HG03039 (cell line): ENCODE measurements at regions not wholly inside any gene's neighbourhood (a gene's known extent, or its start where the extent isn't known, plus 50 kb on each side); places are given as distances from the start of the nearest gene placed in this dataset.

Experiments used
- ATAC-seq: cut with Tn5 transposase; IDR thresholded peaks from one replicate; pipeline ENCODE4 v1.9.1; 2021; ENCODE audit warnings: mild to moderate bottlenecking, moderate library complexity; ENCODE audit not compliant: unreplicated experiment

GRCh38 chr12:90020436-90020835, 311.8 kb upstream of the ATP2B1 start:
- no peak for ATAC-seq

GRCh38 chr12:90020014-90020413, 311.4 kb upstream of the ATP2B1 start:
- no peak for ATAC-seq

GRCh38 chr12:90017316-90017715, 308.7 kb upstream of the ATP2B1 start:
- ATAC-seq: no peak

- no peak for ATAC-seq
These were observed 306.6 kb upstream of the ATP2B1 start for GRCh38 chr12:90015228-90015627.

- ATAC-seq: no peak
These were observed 304.8 kb upstream of the ATP2B1 start for GRCh38 chr12:90013409-90013808.

- no peak for ATAC-seq
These were observed 301.5 kb upstream of the ATP2B1 start for GRCh38 chr12:90010089-90010488.

GRCh38 chr12:90008277-90008676, 299.6 kb upstream of the ATP2B1 start:
- no peak for ATAC-seq

- peak; percentile 56 for ATAC-seq
These were observed 295.9 kb upstream of the ATP2B1 start for GRCh38 chr12:90004319-90005074.

- no peak for ATAC-seq
These were observed 295.1 kb upstream of the ATP2B1 start for GRCh38 chr12:90003688-90004087.

- no peak for ATAC-seq
These were observed 292.1 kb upstream of the ATP2B1 start for GRCh38 chr12:90000721-90001120.

GRCh38 chr12:89999699-90000505, 291.3 kb upstream of the ATP2B1 start:
- peak; percentile 46 for ATAC-seq

GRCh38 chr12:89995870-89996269, 287.2 kb upstream of the ATP2B1 start:
- no peak for ATAC-seq

- ATAC-seq: no peak
These were observed 286.3 kb upstream of the ATP2B1 start for GRCh38 chr12:89994911-89995310.

- no peak for ATAC-seq
These were observed 285.0 kb upstream of the ATP2B1 start for GRCh38 chr12:89993632-89994031.

- no peak for ATAC-seq
These were observed 284.2 kb upstream of the ATP2B1 start for GRCh38 chr12:89992668-89993451.

GRCh38 chr12:89991807-89992590, 283.4 kb upstream of the ATP2B1 start:
- ATAC-seq: no peak

- ATAC-seq: no peak
These were observed 279.7 kb upstream of the ATP2B1 start for GRCh38 chr12:89988188-89988915.

GRCh38 chr12:89985935-89986334, 277.3 kb upstream of the ATP2B1 start:
- ATAC-seq: no peak

- ATAC-seq: no peak
These were observed 276.2 kb upstream of the ATP2B1 start for GRCh38 chr12:89984846-89985245.

- ATAC-seq: no peak
These were observed 275.0 kb upstream of the ATP2B1 start for GRCh38 chr12:89983622-89984021.
